GM18907 (cell line): ENCODE measurements at regions not wholly inside any gene's neighbourhood (a gene's known extent, or its start where the extent isn't known, plus 50 kb on each side); places are given as distances from the start of the nearest gene placed in this dataset.
"Not testable (repeated sequence)": the region's sequence is repeated elsewhere in the genome, so short reads cannot be mapped to it uniquely, and the experiment has no call there.

Experiments
- ATAC-seq: cut with Tn5 transposase; IDR thresholded peaks from one replicate; pipeline ENCODE4 v1.9.1; 2021; ENCODE audit warnings: mild to moderate bottlenecking, moderate library complexity; ENCODE audit not compliant: unreplicated experiment

- ATAC-seq = no peak
Observed at GRCh38 chr13:80742033-80742432, 401.1 kb upstream of the SPRY2 start.

- ATAC-seq = no peak
Observed at GRCh38 chr13:80740071-80740470, 399.1 kb upstream of the SPRY2 start.

GRCh38 chr13:80737513-80737912 is 396.6 kb upstream of the SPRY2 start:
- ATAC-seq = no peak

GRCh38 chr13:80727321-80727975 is 386.5 kb upstream of the SPRY2 start:
- no peak for ATAC-seq

GRCh38 chr13:80726868-80727267 is 385.9 kb upstream of the SPRY2 start:
- ATAC-seq = no peak

GRCh38 chr13:80721689-80722088 is 380.8 kb upstream of the SPRY2 start:
- ATAC-seq = no peak

GRCh38 chr13:80718970-80719369 is 378.0 kb upstream of the SPRY2 start:
- no peak for ATAC-seq

- no peak for ATAC-seq
Observed at GRCh38 chr13:80717776-80718175, 376.9 kb upstream of the SPRY2 start.

- ATAC-seq = peak; percentile 54
Observed at GRCh38 chr13:80716610-80717081, 375.7 kb upstream of the SPRY2 start.

- ATAC-seq = no peak
Observed at GRCh38 chr13:80712026-80712425, 371.1 kb upstream of the SPRY2 start.

GRCh38 chr13:80708791-80709190 is 367.9 kb upstream of the SPRY2 start:
- no peak for ATAC-seq

- no peak for ATAC-seq
Observed at GRCh38 chr13:80707000-80707983, 366.4 kb upstream of the SPRY2 start.

GRCh38 chr13:80706164-80706471 is 365.2 kb upstream of the SPRY2 start:
- ATAC-seq = no peak

GRCh38 chr13:80705371-80706163 is 364.6 kb upstream of the SPRY2 start:
- no peak for ATAC-seq

GRCh38 chr13:80704369-80704768 is 363.4 kb upstream of the SPRY2 start:
- ATAC-seq = no peak

- ATAC-seq = no peak
Observed at GRCh38 chr13:80695841-80696240, 354.9 kb upstream of the SPRY2 start.

- ATAC-seq = not testable (repeated sequence)
Observed at GRCh38 chr13:80691814-80692213, 350.9 kb upstream of the SPRY2 start.

- ATAC-seq = no peak
Observed at GRCh38 chr13:80690208-80690607, 349.3 kb upstream of the SPRY2 start.

- no peak for ATAC-seq
Observed at GRCh38 chr13:80688593-80688992, 347.7 kb upstream of the SPRY2 start.

- ATAC-seq = no peak
Observed at GRCh38 chr13:80685942-80686341, 345.0 kb upstream of the SPRY2 start.
